ENCODE measurements at regions not wholly inside any gene's neighbourhood (a gene's known extent, or its start where the extent isn't known, plus 50 kb on each side); places are given as distances from the start of the nearest gene placed in this dataset.

DNA sequence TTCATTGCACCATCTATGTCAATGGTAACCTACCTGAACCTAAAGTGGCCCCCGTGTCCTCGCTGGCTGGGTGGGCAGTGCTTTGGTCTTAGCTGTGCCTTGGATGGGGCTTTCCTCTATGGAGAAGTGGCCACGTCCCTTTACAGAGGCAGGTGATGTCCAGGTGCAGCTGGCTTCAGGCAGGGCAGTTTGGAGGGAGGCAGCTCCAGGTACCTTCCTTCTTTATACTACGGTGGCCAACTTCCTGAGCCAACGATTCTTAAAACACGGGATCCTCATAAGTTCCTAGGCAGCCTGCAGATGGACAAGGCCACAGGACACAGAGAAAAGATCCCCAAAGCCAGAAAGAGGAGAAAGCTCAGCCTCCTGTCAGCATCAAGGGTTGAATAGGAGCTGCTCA is 517.3 kb upstream of the HS6ST1 start:
- TF ChIP-seq, protein P1, sequence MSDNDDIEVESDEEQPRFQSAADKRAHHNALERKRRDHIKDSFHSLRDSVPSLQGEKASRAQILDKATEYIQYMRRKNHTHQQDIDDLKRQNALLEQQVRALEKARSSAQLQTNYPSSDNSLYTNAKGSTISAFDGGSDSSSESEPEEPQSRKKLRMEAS (CRISPR knock-in tag; IDR thresholded peaks at IDR 0.05): no peak
- TF ChIP-seq XRCC3 (IDR thresholded peaks at IDR 0.05) (no peak), THRA (IDR thresholded peaks at IDR 0.05) (no peak), GABPA (tag; conservative IDR thresholded peaks at IDR 0.05; ENCODE audit: low read depth) (no peak), PBX2 (CRISPR knock-in tag; IDR thresholded peaks at IDR 0.05; ENCODE audit: low read depth) (no peak), PBX2 (tag; conservative IDR thresholded peaks at IDR 0.05; ENCODE audit: low read depth) (no peak), FOXA3 (CRISPR knock-in tag; conservative IDR thresholded peaks at IDR 0.05 in 1 of 2, IDR thresholded peaks at IDR 0.05 in 1 of 2) (no peak), LEF1 (IDR thresholded peaks at IDR 0.05) (no peak), ZBTB33 (CRISPR knock-in tag; IDR thresholded peaks at IDR 0.05) (no peak)
- TF ChIP-seq, protein P2, sequence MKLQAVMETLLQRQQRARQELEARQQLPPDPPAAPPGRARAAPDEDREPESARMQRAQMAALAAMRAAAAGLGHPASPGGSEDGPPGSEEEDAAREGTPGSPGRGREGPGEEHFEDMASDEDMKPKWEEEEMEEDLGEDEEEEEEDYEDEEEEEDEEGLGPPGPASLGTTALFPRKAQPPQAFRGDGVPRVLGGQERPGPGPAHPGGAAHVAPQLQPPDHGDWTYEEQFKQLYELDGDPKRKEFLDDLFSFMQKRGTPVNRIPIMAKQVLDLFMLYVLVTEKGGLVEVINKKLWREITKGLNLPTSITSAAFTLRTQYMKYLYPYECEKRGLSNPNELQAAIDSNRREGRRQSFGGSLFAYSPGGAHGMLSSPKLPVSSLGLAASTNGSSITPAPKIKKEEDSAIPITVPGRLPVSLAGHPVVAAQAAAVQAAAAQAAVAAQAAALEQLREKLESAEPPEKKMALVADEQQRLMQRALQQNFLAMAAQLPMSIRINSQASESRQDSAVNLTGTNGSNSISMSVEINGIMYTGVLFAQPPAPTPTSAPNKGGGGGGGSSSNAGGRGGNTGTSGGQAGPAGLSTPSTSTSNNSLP (IDR thresholded peaks at IDR 0.05; ENCODE audit: borderline replicate concordance, low read depth, low read length): no peak
